Left lung (tissue), 4 donors: ENCODE measurements at regions not wholly inside any gene's neighbourhood (a gene's known extent, or its start where the extent isn't known, plus 50 kb on each side); places are given as distances from the start of the nearest gene placed in this dataset.

Experiments
- ATAC-seq: fragments of 200-7000 bp; cut with Tn5 transposase; one replicate; pipeline ENCODE4 v1.9.1; 2020; ENCODE audit warnings: moderate library complexity
- DNase-seq, 4 donors: peaks; one replicate each; pipeline ENCODE4 v3.0.0-alpha.2; 2013 to 2020
- H3K27ac ChIP-seq, 2 donors: fragments of 200-600 bp; sonication (generic) in 1 of 2; one replicate each; pipeline versions ENCODE4 v1.5.0 to v1.8.0; 2020 to 2021
- H3K27me3 ChIP-seq, 2 donors: fragments of 200-600 bp; sonication (generic) in 1 of 2; one replicate each; pipeline versions ENCODE4 v1.5.0 to v1.8.0; 2020 to 2021
- H3K36me3 ChIP-seq, 2 donors: fragments of 200-600 bp; sonication (generic) in 1 of 2; one replicate each; pipeline versions ENCODE4 v1.5.0 to v1.8.0; 2020 to 2021
- H3K4me1 ChIP-seq, 2 donors: fragments of 200-600 bp; one replicate each; pipeline ENCODE4 v1.8.0; 2021
- H3K4me3 ChIP-seq, 2 donors: fragments of 200-600 bp; sonication (generic) in 1 of 2; one replicate each; pipeline versions ENCODE4 v1.5.0 to v1.8.0; 2020 to 2021; ENCODE audit warnings: mild to moderate bottlenecking in 1 of 2
- H3K9me3 ChIP-seq, 2 donors: fragments of 200-600 bp; sonication (generic) in 1 of 2; one replicate each; pipeline versions ENCODE4 v1.5.0 to v1.8.0; 2020 to 2021
- intact Hi-C, 2 donors: fragments of 100-400 bp; cut with DNase I; formaldehyde crosslinking; loops; one replicate each; pipeline versions ENCODE4 v1.11.2 to v1.14.2; 2022
- TF ChIP-seq, protein P1 (sequence below), 2 donors: fragments of 200-600 bp; sonication (generic) in 1 of 2; IDR thresholded peaks; one replicate each; pipeline versions ENCODE4 v1.5.0 to v1.8.0; 2021; ENCODE audit warnings: antibody characterized with exemption in 2 of 2
- donor health status: DM: no; HTN: yes; CAD: no.
- donor health status: DM: no; HTN: no; CAD: no.

DNA sequence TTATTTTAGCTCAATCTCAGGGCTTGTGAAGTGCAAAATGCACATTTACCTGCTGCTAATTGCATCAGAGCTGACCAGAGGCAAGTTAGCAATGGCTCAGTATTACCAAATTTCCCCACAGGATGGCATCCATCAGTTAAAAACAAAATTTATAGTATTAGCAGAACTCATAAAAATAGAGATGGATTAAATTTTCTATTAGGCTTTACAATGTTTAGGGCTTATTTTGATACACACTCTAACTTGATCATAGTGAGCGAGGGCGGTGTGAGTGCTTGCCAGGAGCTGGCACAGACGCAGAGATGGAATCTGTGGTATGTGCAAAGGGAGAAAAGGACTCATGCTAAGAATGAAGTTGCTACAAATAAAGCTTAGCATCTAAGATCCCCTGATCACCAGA is 241.0 kb downstream of the NSUN3 start:
- no peak overlapping the region for H3K4me3 ChIP-seq
- ATAC-seq, result peak; percentile 32
- TF ChIP-seq, protein P1, sequence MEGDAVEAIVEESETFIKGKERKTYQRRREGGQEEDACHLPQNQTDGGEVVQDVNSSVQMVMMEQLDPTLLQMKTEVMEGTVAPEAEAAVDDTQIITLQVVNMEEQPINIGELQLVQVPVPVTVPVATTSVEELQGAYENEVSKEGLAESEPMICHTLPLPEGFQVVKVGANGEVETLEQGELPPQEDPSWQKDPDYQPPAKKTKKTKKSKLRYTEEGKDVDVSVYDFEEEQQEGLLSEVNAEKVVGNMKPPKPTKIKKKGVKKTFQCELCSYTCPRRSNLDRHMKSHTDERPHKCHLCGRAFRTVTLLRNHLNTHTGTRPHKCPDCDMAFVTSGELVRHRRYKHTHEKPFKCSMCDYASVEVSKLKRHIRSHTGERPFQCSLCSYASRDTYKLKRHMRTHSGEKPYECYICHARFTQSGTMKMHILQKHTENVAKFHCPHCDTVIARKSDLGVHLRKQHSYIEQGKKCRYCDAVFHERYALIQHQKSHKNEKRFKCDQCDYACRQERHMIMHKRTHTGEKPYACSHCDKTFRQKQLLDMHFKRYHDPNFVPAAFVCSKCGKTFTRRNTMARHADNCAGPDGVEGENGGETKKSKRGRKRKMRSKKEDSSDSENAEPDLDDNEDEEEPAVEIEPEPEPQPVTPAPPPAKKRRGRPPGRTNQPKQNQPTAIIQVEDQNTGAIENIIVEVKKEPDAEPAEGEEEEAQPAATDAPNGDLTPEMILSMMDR (IDR thresholded peaks at IDR 0.05), result peak in 1 of 2 donors; percentile 9
- no peak for DNase-seq
- no peaks in the 10 kb centered on the region for H3K36me3 ChIP-seq
- intact Hi-C loops, result no loop called here
- H3K4me1 ChIP-seq, result no peaks in the 10 kb centered on the region
- H3K9me3 ChIP-seq, result no peaks in the 10 kb centered on the region
- no peak overlapping the region for H3K27ac ChIP-seq
- H3K27me3 ChIP-seq, result no peaks in the 10 kb centered on the region

DNA sequence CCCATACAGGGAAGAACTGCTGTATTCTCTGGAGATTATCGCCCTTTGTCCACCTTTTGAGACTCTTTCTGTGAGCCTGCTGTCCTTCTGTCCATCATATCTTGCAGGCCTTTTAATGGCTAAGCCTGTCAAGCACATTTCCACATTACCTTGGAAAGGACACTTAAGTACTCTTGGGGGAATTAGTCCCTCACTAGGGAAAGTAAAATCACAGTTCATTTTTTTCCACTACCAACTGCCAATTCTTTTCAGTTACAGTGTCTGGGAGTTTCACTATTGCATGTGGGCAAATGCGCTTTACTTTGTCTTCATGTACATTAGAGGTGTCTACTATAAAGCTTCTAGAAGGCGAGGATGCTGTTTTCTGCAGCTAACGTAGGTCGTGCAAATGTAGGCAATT is 242.1 kb downstream of the NSUN3 start:
- TF ChIP-seq, protein P1 (IDR thresholded peaks at IDR 0.05), result no peak
- intact Hi-C loops, result no loop called here
- H3K4me1 ChIP-seq, result no peaks in the 10 kb centered on the region
- H3K27me3 ChIP-seq, result no peaks in the 10 kb centered on the region
- no peaks in the 10 kb centered on the region for H3K9me3 ChIP-seq
- H3K27ac ChIP-seq, result no peak overlapping the region
- DNase-seq (no peak), ATAC-seq (no peak)
- no peaks in the 10 kb centered on the region for H3K36me3 ChIP-seq
- no peak overlapping the region for H3K4me3 ChIP-seq

DNA sequence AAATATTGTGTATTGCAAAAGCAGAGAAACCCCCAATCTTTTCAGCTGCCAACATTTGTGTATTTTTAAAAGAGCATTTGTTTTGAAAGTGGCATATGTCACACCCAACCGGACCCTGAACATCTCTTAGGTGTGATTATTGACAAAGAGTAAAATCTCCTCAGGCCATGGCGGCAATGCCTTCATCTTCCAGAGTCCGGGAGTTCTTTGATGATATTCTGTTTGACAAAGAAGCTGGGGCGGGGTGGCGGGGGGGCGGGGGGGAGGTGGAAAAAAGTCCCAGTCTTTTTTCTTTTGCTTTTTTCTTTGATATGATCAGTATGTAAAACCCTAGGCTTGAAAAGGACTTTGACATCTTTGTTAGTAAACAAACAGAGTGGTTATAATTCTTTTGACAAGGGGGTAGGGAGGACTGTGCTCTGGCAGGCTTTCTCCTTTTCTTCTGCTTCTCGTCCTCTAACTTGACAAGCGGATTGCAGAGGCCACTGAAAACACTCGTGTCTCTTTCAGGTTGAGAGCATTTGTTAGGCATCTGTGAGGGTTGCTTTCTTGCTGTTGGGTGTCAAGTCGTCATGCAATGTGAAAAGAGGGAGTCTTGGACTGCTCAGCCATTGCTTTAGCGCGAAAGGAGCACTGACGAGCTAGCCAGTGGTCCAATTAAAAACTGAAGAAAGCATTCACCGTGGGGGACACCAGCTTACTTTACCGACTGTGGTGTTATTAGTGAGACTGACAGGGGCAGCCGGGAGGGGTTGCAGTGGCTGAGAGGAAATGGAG is 243.2 kb downstream of the NSUN3 start:
- H3K9me3 ChIP-seq, result no peaks in the 10 kb centered on the region
- H3K27me3 ChIP-seq, result no peaks in the 10 kb centered on the region
- ATAC-seq (no peak), DNase-seq (no peak)
- H3K4me1 ChIP-seq, result no peaks in the 10 kb centered on the region
- intact Hi-C loops, result no loop called here
- no peak overlapping the region for H3K4me3 ChIP-seq
- TF ChIP-seq, protein P1 (IDR thresholded peaks at IDR 0.05), result no peak
- no peak overlapping the region for H3K27ac ChIP-seq
- no peaks in the 10 kb centered on the region for H3K36me3 ChIP-seq

DNA sequence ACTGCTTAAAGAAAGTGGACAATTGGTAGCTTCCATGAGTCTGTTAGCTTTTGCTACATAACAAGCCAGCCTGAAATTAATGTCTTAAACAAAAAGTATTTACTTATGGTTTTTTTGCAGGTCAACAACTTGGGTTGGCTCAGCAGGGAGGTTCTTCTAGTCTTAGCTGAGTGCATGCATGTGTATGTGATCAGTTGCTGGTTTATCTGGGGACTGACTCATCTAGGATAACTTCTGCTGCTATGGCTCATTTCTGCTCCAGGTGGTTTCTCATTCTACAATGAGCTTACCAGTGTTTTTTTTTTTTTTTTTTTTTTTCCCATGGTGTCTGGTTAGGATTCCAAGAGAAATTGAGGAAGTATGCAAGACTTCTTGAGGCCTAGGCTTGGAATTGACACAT is 244.7 kb downstream of the NSUN3 start:
- ATAC-seq (no peak), DNase-seq (no peak)
- H3K36me3 ChIP-seq, result no peaks in the 10 kb centered on the region
- H3K27me3 ChIP-seq, result no peaks in the 10 kb centered on the region
- no peak overlapping the region for H3K27ac ChIP-seq
- intact Hi-C loops, result no loop called here
- no peak overlapping the region for H3K4me3 ChIP-seq
- no peaks in the 10 kb centered on the region for H3K9me3 ChIP-seq
- no peaks in the 10 kb centered on the region for H3K4me1 ChIP-seq
- TF ChIP-seq, protein P1 (IDR thresholded peaks at IDR 0.05), result no peak

DNA sequence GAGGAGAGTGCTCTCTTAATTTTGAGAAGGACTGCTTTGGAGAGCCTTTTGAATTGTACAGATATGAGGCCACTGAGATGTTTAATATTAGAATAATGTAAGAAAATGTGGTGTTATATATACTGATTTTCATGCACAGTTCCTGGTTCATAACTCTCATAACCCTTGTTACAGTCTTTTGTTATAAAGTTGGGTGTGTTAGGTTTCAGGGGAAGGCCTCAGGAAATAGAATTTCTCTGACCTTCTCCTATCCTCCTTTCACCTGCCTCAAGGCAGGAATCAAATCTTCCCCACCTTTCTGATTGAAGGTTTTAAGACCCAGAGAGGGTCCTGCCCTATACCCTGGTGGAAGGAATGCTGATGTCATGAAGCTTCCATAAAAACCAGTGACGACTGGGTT is 245.9 kb downstream of the NSUN3 start:
- DNase-seq (no peak), ATAC-seq (no peak)
- TF ChIP-seq, protein P1 (IDR thresholded peaks at IDR 0.05), result no peak
- no peak overlapping the region for H3K4me3 ChIP-seq
- H3K9me3 ChIP-seq, result no peaks in the 10 kb centered on the region
- no peak overlapping the region for H3K27ac ChIP-seq
- no peaks in the 10 kb centered on the region for H3K27me3 ChIP-seq
- H3K4me1 ChIP-seq, result no peaks in the 10 kb centered on the region
- intact Hi-C loops, result no loop called here
- no peaks in the 10 kb centered on the region for H3K36me3 ChIP-seq
